Hepatocyte (in vitro differentiated cells): ENCODE measurements at regions not wholly inside any gene's neighbourhood (a gene's known extent, or its start where the extent isn't known, plus 50 kb on each side); places are given as distances from the start of the nearest gene placed in this dataset.

Experiments
- CTCF ChIP-seq: fragments of 200-600 bp; sonication (generic); IDR thresholded peaks from 2 replicates; pipeline ENCODE4 v1.5.1; 2016; ENCODE audit warnings: antibody characterized with exemption, mild to moderate bottlenecking; ENCODE audit not compliant: poor library complexity
- EZH2 ChIP-seq: fragments of 200-600 bp; sonication (generic); IDR thresholded peaks from 2 replicates; pipeline ENCODE4 v1.6.1; 2016; ENCODE audit warnings: antibody characterized with exemption, mild to moderate bottlenecking, borderline replicate concordance
- EZH2phosphoT487 ChIP-seq: fragments of 200-600 bp; sonication (generic); IDR thresholded peaks from one replicate; pipeline ENCODE4 v1.6.1; 2018; ENCODE audit warnings: antibody characterized with exemption, mild to moderate bottlenecking, low read depth, moderate library complexity; ENCODE audit not compliant: unreplicated experiment, severe bottlenecking

GRCh38 chr11:36868380-36868779, 270.3 kb upstream of the RAG2 start:
- TF ChIP-seq CTCF = no peak
- no peak for TF ChIP-seq EZH2
- TF ChIP-seq EZH2phosphoT487 = no peak
